Endodermal cell (in vitro differentiated cells): ENCODE measurements at regions not wholly inside any gene's neighbourhood (a gene's known extent, or its start where the extent isn't known, plus 50 kb on each side); places are given as distances from the start of the nearest gene placed in this dataset.

Experiments used
- DNase-seq: peaks from one replicate; pipeline ENCODE4 v3.0.0-alpha.2; 2017
- H3K27ac ChIP-seq: 2 replicates; pipeline ENCODE4 v1.5.1; 2013; ENCODE audit warnings: mild to moderate bottlenecking, low read depth, low read length, moderate library complexity
- H3K27me3 ChIP-seq: 2 replicates; pipeline ENCODE4 v1.6.1; 2013; ENCODE audit warnings: mild to moderate bottlenecking, low read length, moderate library complexity; ENCODE audit not compliant: insufficient read depth, control insufficient read depth, poor library complexity, severe bottlenecking
- H3K36me3 ChIP-seq: 2 replicates; pipeline ENCODE4 v1.7.0; 2013; ENCODE audit warnings: mild to moderate bottlenecking, low read length, moderate library complexity; ENCODE audit not compliant: control insufficient read depth, insufficient read depth
- H3K4me1 ChIP-seq: one replicate; pipeline ENCODE4 v1.7.0; 2013; ENCODE audit warnings: low read length; ENCODE audit not compliant: control insufficient read depth, insufficient read depth
- H3K4me3 ChIP-seq: 2 replicates; pipeline ENCODE4 v1.5.1; 2013; ENCODE audit warnings: mild to moderate bottlenecking, low read length, moderate library complexity
- H3K9ac ChIP-seq: 2 replicates; pipeline ENCODE4 v1.6.1; 2013; ENCODE audit warnings: mild to moderate bottlenecking, low read length, moderate library complexity; ENCODE audit not compliant: poor library complexity, severe bottlenecking; ENCODE audit errors: extremely low read depth
- H3K9me3 ChIP-seq: 2 replicates; pipeline ENCODE4 v1.6.1; 2013; ENCODE audit warnings: mild to moderate bottlenecking, low read length, moderate library complexity; ENCODE audit not compliant: control insufficient read depth
- H3K27ac Mint-ChIP-seq: 2 replicates; pipeline ENCODE4 v1.8.0; 2020; ENCODE audit warnings: mixed read lengths
- H3K27me3 Mint-ChIP-seq: 2 replicates; pipeline ENCODE4 v1.8.0; 2021; ENCODE audit warnings: mild to moderate bottlenecking, mixed read lengths; ENCODE audit not compliant: insufficient read depth
- H3K36me3 Mint-ChIP-seq: 2 replicates; pipeline ENCODE4 v1.8.0; 2020; ENCODE audit warnings: low read depth, mixed read lengths
- H3K4me1 Mint-ChIP-seq: 2 replicates; pipeline ENCODE4 v1.8.0; 2020; ENCODE audit warnings: mixed read lengths
- H3K4me3 Mint-ChIP-seq: 2 replicates; pipeline ENCODE4 v1.8.0; 2020; ENCODE audit warnings: mild to moderate bottlenecking, moderate library complexity, mixed read lengths
- H3K9me3 Mint-ChIP-seq: 2 replicates; pipeline ENCODE4 v1.8.0; 2020; ENCODE audit warnings: mild to moderate bottlenecking, mixed read lengths
- CTCF ChIP-seq: fragments of 200-600 bp; sonication (generic); conservative IDR thresholded peaks from 2 replicates; pipeline ENCODE4 v1.5.0; 2021; ENCODE audit warnings: antibody characterized with exemption, mild to moderate bottlenecking
- WGBS, 2 experiments: methylation state at CpG; one replicate each; pipeline versions ENCODE4 v1.1.5 to v1.1.7; 2013; ENCODE audit warnings: missing lambda C conversion rate in 2 of 2, mixed read lengths in 1 of 2; ENCODE audit not compliant: insufficient coverage in 1 of 2, insufficient read length in 1 of 2; 5-methylcytosine and 5-hydroxymethylcytosine counted together

- 88% methylated on average over 1 of the region's 2 CpGs; no CpG with 5 or more reads in 1 of the 2 experiments for WGBS, 2 experiments
- Mint-ChIP-seq H3K27ac (peak overlapping the region; percentile 84), H3K36me3 (peaks cover 12% of the 10 kb centered on the region), H3K9me3 (no peaks in the 10 kb centered on the region), H3K27me3 (no peaks in the 10 kb centered on the region), H3K4me1 (peaks cover 20% of the 10 kb centered on the region), H3K4me3 (no peak overlapping the region)
- H3K27me3 ChIP-seq, result no peaks in the 10 kb centered on the region
- peaks cover 2% of the 10 kb centered on the region for H3K4me1 ChIP-seq
- no peak overlapping the region for H3K4me3 ChIP-seq
- no peaks in the 10 kb centered on the region for H3K9me3 ChIP-seq
- no peak for DNase-seq
- H3K27ac ChIP-seq, result no peak overlapping the region
- no peak overlapping the region for H3K9ac ChIP-seq
- TF ChIP-seq CTCF, result no peak
- H3K36me3 ChIP-seq, result no peaks in the 10 kb centered on the region
Observed at GRCh38 chr1:244974106-244974505, 109.8 kb upstream of the HNRNPU start.

- Mint-ChIP-seq H3K4me3 (peak overlapping the region; percentile 83), H3K9me3 (no peaks in the 10 kb centered on the region), H3K27me3 (no peaks in the 10 kb centered on the region), H3K36me3 (peaks cover 11% of the 10 kb centered on the region), H3K27ac (peak overlapping the region; percentile 99), H3K4me1 (peaks cover 31% of the 10 kb centered on the region)
- no peaks in the 10 kb centered on the region for H3K9me3 ChIP-seq
- no peak for DNase-seq
- H3K9ac ChIP-seq, result peak overlapping the region; percentile 99
- H3K4me1 ChIP-seq, result peaks cover 2% of the 10 kb centered on the region
- WGBS, 2 experiments, result 37 to 39% methylated on average over 8 to 11 of the region's 11 CpGs
- no peak for TF ChIP-seq CTCF
- no peaks in the 10 kb centered on the region for H3K36me3 ChIP-seq
- peak overlapping the region; percentile 100 for H3K27ac ChIP-seq
- no peaks in the 10 kb centered on the region for H3K27me3 ChIP-seq
- peak overlapping the region; percentile 96 for H3K4me3 ChIP-seq
Observed at GRCh38 chr1:244971552-244972216, 107.3 kb upstream of the HNRNPU start.

- whole genome bisulfite sequencing, 2 experiments, result 0% methylated on average over 17 to 67 of the region's 67 CpGs
- H3K27ac Mint-ChIP-seq, result peak overlapping the region; percentile 99
- peaks cover 31% of the 10 kb centered on the region for H3K4me1 Mint-ChIP-seq
Observed at GRCh38 chr1:244970744-244971551, 106.6 kb upstream of the HNRNPU start.

More at GRCh38 chr1:244970744-244971551, 106.6 kb upstream of the HNRNPU start:
- peak; percentile 98 for DNase-seq
- peaks cover 10% of the 10 kb centered on the region for H3K36me3 Mint-ChIP-seq
- H3K36me3 ChIP-seq, result no peaks in the 10 kb centered on the region
- peak overlapping the region; percentile 99 for H3K9ac ChIP-seq
- H3K9me3 ChIP-seq, result no peaks in the 10 kb centered on the region
- peak overlapping the region; percentile 83 for H3K4me3 Mint-ChIP-seq
- H3K4me1 ChIP-seq, result peaks cover 2% of the 10 kb centered on the region
- H3K4me3 ChIP-seq, result peak overlapping the region; percentile 96
- H3K27ac ChIP-seq, result peak overlapping the region; percentile 100
- no peaks in the 10 kb centered on the region for H3K27me3 Mint-ChIP-seq
- TF ChIP-seq CTCF, result peak; percentile 68
- no peaks in the 10 kb centered on the region for H3K9me3 Mint-ChIP-seq
- H3K27me3 ChIP-seq, result no peaks in the 10 kb centered on the region
